GM10248 (cell line): ENCODE measurements at regions not wholly inside any gene's neighbourhood (a gene's known extent, or its start where the extent isn't known, plus 50 kb on each side); places are given as distances from the start of the nearest gene placed in this dataset.

Experiments
- CTCF ChIA-PET: fragments of 300-600 bp; sonication (Branson Sonifier 250); formaldehyde crosslinking; extraction: SDS; loops from one replicate; lab custom pipeline; 2021; ENCODE audit warnings: antibody characterized with exemption; lab: Yijun Ruan, JAX
- POLR2A ChIA-PET: fragments of 350-650 bp; sonication (Branson Sonifier 250); formaldehyde crosslinking; extraction: SDS; loops from one replicate; lab custom pipeline; 2020; ENCODE audit warnings: antibody characterized with exemption; lab: Yijun Ruan, JAX
- DNase-seq: peaks from one replicate; pipeline ENCODE4 v3.0.0; 2012; ENCODE audit errors: extremely low spot score
- TF ChIP-seq, protein P1 (sequence below): IDR thresholded peaks from 2 replicates; pipeline ENCODE4 v1.5.1; 2012; ENCODE audit warnings: mild to moderate bottlenecking, low read depth; ENCODE audit errors: extremely low read depth, missing control alignments, control extremely low read depth

DNA sequence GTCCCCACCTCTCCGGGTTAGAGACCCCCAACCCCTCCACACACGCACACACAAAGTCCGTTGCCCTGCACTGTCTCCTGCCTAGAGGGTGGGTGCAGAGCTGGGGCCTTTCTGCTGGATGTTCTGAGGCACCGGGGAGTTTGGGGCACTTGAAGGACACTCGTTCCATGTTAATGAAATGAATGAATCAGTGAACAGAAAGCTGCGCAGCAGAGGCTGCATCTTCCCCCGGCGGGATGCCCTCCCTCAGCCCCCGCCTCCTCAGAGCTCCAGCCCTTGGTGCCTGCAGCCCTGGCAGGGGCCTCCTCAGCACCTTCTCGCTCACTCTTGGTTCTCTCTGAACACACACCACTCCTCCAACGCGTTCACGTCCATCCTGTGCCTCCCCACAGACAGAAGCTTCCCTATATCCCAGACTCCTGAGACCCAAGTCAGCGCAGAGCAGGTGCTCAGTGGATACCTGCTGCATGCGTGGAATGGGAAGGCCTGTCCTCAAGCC, 611.9 kb downstream of the TBC1D22A start:
- ChIA-PET POLR2A (no interaction called here), CTCF (no interaction called here)
- TF ChIP-seq, protein P1, sequence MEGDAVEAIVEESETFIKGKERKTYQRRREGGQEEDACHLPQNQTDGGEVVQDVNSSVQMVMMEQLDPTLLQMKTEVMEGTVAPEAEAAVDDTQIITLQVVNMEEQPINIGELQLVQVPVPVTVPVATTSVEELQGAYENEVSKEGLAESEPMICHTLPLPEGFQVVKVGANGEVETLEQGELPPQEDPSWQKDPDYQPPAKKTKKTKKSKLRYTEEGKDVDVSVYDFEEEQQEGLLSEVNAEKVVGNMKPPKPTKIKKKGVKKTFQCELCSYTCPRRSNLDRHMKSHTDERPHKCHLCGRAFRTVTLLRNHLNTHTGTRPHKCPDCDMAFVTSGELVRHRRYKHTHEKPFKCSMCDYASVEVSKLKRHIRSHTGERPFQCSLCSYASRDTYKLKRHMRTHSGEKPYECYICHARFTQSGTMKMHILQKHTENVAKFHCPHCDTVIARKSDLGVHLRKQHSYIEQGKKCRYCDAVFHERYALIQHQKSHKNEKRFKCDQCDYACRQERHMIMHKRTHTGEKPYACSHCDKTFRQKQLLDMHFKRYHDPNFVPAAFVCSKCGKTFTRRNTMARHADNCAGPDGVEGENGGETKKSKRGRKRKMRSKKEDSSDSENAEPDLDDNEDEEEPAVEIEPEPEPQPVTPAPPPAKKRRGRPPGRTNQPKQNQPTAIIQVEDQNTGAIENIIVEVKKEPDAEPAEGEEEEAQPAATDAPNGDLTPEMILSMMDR: no peak
- DNase-seq: no peak

DNA sequence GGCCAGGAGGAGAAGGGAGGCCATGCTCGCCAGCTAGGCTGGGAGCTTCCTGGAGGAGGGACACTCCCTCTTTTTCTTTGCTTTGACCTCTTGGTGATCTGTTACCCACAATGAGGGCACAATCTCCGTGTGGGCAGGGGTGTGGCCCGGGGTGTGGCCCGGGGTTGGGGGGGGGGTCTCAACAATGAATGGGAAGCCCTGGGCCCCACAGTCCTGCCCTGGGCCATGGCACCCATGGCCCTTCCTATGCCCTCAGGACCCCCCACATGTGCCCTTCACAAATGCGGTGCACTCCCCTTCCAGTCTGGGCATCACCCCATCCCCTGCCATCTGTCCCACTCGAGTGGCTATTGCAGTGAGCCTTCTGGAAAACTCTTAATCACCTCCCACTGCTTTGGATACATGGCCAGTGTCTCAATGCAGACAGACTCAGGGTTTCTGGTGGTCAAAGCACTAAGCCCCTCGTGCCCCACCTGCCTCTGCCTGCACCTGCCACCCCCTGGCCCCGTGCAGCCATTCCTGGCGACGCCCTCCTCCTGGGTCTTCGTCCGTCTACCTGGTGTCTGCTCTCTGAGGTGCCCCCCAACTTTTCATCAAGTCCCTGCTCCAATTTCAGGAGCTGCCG, 611.3 kb downstream of the TBC1D22A start:
- POLR2A ChIA-PET: no interaction called here
- CTCF ChIA-PET: no interaction called here
- TF ChIP-seq, protein P1: no peak
- DNase-seq: no peak

- no peak for DNase-seq
- POLR2A ChIA-PET: no interaction called here
These were observed 610.3 kb downstream of the TBC1D22A start for GRCh38 chr22:47372596-47373385.

DNA sequence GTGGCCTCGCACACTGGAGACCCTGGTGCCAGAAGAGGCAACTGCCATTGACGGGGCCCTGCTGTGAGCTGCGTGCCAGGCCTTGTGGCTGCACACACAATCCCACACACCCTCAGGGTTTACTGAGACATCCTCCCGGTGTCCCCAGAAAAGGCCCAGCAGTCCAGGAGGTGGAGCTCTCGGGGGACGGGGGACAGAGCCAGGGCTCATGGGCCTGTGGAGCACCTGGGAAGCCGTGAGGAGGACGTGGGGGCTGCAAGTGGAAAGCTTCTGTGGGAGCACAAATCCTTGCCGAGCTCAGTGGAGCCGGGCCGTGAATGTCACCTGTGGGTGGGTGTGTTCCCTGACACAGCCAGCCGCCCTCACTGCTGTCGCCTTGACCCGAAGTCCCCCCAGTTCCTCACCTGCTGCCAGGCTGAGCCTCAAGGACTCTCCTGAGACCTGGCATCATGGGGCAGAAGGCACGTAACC, 609.7 kb downstream of the TBC1D22A start:
- no peak for DNase-seq
- ChIA-PET POLR2A (no interaction called here), CTCF (no interaction called here)
- TF ChIP-seq, protein P1: no peak

More at GRCh38 chr22:47372596-47373385, 610.3 kb downstream of the TBC1D22A start:
- CTCF ChIA-PET: no interaction called here
- TF ChIP-seq, protein P1: no peak

GRCh38 chr22:47371263-47372090, 609.0 kb downstream of the TBC1D22A start:
- TF ChIP-seq, protein P1: no peak
- no peak for DNase-seq
- ChIA-PET CTCF (no interaction called here), POLR2A (no interaction called here)
